ENCODE measurements at regions not wholly inside any gene's neighbourhood (a gene's known extent, or its start where the extent isn't known, plus 50 kb on each side); places are given as distances from the start of the nearest gene placed in this dataset.

DNA sequence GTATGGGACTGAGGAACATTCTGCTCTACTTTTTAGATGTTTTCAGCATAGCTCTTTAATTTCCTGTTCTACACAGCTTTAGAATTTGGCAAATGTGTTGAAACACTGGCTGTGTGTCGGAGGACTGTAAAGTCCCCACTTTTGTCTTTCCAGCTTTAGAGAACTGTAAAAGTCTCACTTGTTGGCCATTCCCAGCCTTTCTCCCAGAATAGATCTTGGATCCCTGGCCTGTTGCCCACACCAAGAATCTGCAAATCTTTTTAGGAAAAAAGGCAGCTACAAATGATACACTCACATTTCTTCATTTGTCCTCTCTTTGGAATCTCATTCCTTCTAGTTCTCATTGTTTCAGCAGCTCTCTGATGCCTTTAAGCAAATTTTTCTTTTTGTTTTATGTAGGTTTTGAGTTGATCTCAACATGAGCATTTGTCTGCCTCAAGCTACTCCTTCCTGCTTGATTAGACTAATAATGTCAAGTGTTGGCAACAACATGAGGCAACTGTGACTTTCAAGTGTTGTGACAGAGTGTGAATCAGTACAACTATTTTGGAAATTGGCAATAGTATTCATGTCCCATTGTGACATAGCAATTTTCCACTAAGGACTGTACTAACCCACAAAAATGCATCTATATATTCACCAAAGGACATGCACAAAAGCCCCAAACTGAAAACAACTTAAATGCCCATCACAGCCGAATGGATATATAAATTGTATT is 610.8 kb downstream of the EPHA4 start:
- FAIRE-seq = no peak

DNA sequence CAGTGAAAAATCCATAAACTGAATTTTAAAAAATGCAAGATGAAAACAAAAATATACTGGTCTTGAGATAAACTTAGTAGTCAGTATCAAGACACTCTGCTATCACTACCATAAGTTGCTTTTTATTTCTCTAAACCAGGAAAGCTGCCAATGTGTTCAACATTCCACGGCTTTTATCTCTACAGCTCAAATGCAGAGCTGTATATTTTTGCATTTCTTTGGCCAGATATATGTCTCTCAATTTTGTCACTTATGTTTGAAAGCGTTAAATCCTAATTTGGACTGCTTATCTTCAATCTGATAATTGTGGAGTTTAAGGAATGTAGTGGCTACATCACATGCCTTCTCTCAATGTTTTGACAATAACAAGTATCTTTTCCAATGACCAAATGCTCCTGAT is 609.5 kb downstream of the EPHA4 start:
- no peak for FAIRE-seq

DNA sequence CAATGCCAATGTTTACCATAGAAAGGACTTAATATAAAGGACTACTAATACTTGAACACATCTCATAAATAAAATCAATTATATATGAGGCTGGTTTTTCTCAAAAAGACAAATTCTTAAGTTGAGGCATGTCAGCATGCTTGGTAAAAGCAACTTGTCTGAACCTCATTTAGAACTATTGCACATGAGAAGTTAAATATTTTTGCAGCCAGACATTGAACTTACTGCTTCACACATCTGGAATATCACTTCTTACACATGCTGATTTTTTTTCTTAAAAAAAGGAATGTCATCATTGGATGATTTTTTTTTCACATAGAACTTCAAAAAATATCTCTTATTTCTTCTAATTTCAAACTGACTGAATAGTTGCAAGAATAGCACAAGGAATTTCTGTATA is 609.0 kb downstream of the EPHA4 start:
- no peak for FAIRE-seq

DNA sequence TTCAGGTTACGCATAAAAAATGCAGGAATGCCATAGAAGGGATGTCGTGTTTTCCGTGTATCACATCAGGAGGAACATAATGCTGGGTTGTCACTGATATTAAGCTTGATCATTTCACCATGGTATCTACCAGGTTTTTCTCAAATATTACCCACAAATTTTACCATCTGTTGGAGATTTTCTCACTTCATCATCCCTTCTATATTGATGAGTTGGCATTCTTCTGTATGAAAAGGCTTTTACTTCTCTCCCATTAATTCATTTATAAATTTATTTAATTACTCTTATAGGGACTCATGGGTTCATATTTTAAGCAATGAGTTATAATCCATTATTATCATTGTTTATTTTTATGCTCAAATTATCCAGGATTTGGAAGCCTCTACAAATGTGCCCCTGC is 608.2 kb downstream of the EPHA4 start:
- FAIRE-seq = no peak

DNA sequence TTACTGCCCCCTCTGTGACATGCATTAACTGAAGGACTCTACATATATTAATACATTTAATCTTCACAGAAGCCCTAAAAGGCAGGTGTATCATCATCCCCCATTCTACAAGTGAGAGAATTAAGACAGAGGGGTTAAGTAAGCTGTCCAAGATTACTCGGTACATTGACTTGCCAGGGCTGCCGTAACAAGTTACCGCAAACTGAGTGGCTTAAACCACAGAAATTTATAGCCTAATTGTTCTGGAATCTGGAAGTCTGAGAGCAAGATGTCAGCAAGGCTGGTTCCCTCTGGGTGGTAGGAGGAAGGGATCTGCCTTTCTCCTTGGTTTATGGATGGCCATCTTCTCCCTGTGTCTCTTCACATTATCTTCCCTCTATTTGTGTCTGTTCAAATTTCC is 605.5 kb downstream of the EPHA4 start:
- no peak for FAIRE-seq

DNA sequence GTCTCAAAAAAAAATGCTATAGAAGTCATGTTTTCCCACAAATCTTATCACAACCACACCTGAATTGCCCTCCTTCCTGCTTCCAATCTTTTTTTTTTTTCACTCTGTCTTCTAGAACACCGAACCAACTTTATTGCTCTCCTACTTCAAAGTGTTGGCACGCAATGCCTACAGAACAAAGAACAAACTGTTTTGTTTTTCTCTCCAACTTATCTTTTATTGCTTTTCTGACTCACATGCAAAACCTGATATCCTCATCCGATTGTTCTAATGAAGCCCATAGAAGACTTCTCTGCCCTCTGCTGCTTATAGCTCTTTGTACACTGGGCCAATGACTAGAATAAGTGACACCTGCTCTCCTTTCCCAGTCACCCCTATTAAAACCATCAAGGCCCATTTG is 602.8 kb downstream of the EPHA4 start:
- FAIRE-seq = no peak

DNA sequence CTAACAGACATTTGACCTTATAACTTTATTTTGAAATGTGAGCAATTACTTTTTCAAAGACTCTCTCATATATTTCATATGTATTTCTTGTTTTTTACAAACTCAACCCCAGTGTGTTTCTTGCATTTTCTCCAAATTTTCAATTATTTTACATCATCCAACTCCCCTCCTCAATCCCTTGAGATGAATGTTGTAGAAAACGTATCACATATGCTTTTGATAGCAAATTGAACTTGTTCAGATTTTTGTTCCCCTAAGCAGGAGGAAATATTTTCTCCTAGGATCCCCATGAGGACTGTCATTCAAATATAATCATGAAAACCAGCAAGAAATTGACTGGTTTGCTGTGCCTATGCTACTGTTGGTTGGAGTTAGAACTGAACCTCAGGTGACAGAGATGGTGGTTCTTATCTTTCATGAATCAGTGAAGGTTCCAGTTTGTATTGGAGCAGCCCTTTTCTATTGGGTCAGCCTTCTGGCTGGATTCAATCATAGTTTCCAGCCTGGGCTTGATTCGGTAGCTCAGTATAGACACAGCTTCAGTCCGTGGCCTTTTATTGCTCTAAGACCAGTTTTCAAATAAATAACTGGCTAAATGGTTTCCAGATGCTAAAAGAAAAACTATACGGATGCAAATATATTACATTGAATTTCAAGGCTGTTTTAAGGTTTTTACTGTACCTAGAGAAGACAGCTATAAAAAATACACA is 591.0 kb downstream of the EPHA4 start:
- no peak for FAIRE-seq

DNA sequence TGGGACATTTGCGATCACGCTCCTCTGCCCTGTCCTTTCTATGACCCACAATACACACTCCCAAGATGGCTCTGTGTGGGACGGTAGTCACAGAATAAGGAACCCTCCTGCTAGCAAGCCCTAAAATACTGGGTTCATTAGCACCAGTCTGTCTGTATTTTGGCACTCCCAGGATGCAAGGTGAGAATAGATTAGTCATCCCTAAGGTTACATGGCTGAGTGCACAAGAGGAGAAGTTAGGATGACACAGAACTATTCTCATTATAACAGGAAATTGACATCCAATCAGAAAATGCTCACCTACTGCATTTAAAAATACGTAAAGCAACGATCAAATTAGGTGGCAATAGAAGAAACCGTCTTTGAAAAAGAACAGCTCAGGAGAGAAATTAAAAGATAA is 590.2 kb downstream of the EPHA4 start:
- no peak for FAIRE-seq

DNA sequence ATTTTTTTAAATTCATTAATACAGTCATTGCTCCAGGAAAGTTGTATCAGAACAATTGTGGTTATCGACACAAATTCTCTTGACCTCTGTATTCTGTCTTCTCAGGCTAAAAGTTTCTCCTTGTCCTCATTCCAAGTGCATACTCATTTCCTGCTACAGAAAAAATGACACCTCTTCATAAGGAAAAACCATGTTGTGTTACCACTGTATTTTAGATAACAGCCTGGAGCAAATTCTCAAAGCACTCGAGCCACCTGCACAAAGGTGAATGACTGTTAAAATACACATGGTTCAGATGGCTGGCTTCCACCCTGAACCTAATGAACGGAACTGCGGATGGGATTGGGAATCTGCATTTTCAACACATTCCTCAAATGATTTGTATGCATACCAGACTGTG is 586.5 kb downstream of the EPHA4 start:
- FAIRE-seq = no peak

DNA sequence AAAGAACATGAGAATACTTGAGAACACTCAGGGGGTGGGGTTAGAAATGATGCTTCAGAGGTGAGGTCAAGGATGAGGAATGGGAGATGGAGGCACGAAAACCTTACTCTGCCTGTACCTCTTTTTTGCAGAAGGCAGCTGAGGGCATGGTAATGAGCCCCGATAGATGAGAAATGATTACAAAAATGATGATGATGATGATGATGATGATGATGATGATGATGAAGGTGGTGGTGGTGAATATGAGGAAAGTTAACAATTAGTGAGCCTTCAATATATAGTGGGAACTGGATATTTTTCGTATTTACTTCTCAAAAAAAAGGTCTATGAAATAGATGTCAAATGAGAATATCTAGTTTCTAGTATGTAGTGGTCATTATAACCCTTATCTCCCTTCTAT is 584.3 kb downstream of the EPHA4 start:
- FAIRE-seq = no peak

DNA sequence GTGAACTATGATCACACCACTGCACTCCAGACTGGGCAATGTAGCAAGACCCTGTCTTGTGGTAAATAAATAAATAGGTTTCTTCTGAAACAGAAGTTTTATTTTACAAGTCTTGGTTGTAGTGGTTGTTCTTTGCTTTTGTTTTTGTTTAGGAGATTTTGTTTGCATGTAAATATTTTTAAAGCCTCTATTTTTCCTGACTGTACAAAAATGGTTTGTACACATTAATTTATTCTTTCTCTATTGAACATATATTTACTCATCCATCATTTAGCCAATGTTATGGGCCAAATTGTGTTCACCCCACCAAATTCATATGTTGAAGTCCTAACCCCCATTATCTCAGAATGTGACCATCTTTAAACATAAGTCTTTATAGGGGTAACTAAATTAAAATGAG is 580.1 kb downstream of the EPHA4 start:
- no peak for FAIRE-seq

DNA sequence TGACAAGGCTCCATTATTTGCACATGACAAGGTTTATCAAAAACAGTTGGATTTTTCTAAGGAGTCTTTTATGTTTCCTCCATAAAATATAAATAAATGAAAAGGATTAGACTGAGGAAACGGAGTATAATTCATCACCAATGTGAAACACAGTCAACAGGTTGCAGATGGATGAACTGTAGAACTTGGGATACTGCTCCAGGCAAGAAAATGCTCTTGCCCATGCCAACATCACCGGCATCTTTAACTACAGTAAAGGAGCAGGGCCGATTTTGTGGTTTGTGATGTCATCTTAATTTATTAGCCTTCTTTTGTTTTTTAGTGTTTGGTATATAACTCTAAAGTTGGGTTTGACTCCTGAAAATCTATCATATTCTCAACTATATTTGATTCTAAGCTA is 577.3 kb downstream of the EPHA4 start:
- no peak for FAIRE-seq

DNA sequence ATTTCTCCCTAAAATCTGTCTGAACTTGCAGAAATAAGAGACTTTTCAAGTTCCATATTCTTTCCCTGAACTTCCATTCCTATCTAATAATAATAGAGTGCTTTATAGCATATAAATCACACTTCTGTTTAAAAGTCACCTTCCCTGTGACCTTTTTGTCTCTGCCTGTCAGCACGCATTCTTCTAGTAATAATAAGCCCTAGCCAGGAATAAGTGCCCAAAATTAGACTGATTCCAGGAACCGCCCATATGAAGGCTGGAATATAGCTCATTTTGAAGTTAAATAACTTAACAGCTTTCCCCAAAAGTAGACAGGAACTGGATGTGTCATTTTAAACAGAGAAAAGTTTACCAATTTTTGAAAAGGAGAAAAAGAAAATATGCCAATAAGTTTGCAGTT is 576.5 kb downstream of the EPHA4 start:
- no peak for FAIRE-seq

DNA sequence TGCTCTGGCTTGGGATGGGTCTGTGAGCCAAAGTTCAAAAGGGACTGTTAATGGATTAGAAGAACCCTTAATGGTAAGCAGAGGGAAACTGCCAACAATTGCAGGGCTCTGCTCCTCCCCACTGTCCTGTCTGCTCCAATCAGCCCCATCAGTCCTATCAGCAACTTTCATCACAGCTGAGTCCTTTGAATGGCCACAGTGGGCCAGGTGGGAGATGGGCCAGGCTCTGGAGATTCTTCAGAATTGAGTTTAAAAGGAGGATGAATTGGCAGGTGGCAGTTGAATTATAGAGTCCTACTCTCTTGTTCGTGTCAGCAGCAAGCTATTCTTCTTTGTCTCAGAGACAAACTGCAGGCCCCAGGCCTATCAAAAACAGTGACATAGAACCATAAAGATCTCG is 573.9 kb downstream of the EPHA4 start:
- FAIRE-seq = no peak

DNA sequence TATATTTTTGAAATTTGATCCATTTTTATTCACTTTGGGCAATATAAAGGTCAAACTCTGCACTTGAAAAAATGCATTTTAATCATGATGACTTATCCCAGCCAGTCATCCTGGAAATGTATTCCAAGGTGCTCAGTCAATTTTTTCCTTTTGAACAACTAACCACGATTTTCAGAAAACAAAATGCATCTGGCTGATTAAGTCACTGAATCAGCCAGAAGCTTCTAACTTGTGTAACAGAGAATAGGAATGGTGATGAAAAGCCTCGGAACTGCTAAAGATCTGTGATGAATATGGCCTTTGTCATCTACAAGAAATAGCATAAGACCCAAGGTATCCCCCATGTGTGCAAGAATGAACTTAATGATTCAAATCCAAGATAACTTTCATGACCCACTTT is 572.7 kb downstream of the EPHA4 start:
- FAIRE-seq = no peak

DNA sequence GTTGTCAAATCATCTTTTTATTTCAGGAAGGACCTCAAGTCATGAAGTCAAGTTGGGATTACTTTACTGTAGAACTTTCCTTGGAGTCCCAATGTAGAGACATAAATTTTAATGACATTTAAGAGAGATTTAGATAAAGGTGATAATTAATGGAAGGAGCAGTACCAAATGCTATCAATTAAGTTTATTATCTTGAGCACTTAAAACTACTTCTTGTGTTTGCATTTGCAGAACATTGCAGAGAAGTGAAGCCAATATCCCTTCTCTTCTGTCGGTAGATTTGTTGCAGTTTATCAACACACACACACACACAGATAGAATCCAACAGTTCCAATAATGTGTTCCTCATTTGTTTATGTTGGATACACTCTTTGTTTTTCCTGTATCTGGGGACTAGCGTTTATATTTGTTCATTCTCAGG is 570.7 kb downstream of the EPHA4 start:
- FAIRE-seq = no peak

DNA sequence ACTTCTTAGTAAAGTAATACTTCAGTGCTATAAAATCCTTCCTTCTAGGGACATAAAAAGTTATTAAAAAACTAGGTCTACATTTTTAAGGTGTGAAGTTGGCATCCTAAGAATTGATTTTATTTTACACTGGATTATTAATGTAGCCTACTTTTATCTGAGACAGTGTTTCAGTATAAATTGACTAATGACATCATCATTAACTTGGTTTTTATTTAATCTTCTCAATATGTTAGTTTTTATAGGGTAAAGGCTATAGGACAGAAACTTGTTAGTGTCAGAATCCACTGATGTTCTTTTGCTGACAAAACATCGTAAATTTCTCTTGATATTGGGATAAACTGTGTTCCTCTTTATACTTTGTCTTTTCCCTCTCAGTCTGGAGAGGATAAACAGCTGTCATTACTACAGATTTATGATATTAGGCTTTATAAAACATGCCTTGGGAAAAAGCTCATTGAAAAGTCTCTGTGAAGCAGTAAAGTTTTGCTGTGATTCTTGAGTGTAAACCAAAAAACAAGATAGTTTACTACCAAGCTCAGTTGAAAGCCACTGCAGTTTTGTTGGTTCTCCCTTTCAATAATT is 569.9 kb downstream of the EPHA4 start:
- no peak for FAIRE-seq

DNA sequence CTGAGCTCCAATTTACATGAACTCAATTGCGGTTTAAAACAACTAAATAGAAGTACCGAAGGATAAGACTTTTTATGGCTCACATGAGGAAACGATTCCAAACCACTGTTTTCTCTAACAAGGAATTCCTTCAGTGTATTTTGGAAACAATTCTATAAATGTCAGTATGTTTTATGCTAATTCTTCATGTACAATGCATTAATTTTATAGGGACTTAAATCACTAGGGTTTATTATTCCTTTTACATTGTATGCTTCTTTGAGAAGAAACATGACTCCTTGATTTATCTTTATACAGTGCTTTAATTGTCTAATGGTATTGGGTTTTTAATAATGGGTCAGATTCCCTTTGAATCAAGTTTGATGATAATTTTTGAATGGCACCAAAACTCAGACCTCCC is 566.8 kb downstream of the EPHA4 start:
- FAIRE-seq = no peak

DNA sequence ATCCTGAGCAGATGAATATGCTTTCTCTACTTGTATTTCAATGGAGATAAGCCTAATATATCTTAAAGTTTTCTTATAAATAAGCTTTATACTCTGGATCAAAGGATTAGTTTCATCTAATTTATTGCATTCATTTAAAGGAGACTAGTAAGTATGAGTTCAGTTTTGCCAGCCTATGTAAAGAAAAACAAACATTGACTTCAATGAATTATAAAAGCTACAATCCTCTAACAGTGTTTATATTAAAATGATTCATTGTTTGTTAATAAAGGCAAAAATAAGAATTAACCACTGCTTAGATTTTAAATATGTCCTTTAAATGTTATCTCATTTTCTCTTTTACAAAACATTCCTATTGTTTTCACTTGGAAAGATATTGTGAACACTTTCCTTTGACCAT is 566.0 kb downstream of the EPHA4 start:
- no peak for FAIRE-seq

DNA sequence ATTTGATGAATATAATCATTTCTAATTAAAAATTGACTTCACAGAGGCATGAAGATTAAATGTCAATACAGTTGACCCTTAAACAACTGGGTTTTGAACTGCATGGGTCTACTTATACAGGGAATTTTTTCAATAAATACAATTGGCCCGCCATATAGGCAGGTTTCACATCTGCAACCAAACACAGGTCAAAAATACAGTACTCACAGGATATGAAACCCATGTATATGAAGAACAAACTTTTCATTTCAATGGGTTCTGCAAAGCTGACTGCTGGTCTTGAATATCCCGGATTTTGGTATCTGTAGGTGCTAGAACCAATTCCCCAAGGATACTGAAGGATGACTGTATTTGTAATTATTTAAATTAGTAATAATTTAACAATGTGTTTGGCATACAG is 555.6 kb downstream of the EPHA4 start:
- FAIRE-seq = no peak

DNA sequence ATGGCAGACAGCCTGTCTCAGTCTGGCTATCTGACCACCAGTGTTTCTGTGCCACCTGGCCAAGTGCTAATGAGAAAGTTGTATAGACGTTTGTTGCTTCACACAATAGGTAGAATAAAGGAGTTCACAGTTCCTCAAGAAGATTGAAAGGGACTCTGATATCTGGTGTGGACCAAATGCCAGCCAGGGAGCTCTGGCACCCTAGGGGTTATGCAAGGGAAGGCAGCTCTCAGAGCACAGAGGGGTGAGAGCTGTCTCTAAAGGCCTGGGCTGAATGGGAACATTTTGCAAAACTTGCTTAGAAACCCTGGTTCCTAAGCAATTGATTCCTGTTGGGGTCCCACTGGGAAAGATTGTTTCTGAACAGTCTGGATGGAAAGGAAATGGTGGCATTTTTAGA is 553.8 kb downstream of the EPHA4 start:
- FAIRE-seq = no peak

DNA sequence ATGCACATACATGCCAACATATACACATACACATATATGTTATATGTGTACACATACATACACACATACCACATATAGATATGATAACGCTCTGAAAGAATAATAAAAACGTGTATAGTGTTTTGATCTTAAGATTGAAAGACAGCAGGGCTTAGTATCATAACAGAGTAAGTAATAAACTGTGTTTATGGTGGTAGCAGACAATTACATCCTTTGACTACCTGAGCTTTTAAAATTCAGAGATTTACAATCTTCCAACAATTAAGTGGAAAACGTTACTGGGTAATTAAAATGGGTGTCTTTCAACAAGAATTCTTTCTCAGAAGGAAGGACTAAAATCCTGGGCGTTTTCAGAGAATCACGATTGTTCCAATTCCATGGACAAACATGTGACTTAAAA is 552.4 kb downstream of the EPHA4 start:
- no peak for FAIRE-seq

DNA sequence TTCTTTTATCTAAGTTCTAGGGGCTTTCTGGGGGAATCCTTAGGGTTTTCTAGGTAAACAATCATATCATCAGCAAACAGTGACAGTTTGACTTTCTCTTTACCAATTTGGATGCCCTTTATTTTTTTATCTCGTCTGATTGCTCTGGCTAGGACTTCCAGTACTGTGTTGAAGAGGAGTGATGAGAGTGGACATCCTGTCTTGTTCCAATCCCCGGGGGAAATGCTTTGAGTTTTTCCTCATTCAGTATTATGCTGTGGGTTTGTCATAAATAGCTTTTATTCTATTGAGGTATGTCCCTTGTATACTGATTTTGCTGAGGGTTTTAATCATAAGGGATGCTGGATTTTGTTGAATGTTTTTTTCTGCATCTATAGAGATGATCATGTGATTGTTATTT is 549.5 kb downstream of the EPHA4 start:
- no peak for FAIRE-seq

DNA sequence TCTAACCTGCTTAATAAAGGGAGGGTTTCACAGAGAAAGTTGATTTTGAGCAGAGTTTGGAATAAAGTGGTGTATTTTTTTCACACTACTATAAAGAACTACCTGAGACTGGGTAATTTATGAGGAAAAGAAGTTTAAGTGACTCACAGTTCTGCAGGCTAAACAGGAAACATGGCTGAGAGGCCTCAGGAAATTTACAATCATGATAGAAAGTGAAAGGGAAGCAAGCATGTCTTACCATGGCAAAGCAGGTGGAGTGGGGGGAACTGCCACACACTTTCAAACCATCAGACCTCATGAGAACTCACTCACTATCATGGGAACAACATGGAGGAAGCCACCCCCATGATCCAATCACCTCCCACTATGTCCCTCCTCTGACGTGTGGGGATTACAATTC is 546.7 kb downstream of the EPHA4 start:
- no peak for FAIRE-seq
